Body of pancreas (tissue), 4 donors: ENCODE measurements at regions not wholly inside any gene's neighbourhood (a gene's known extent, or its start where the extent isn't known, plus 50 kb on each side); places are given as distances from the start of the nearest gene placed in this dataset.
"Not testable (repeated sequence)": the region's sequence is repeated elsewhere in the genome, so short reads cannot be mapped to it uniquely, and the experiment has no call there.

Experiments
- ATAC-seq: fragments of 150-250 bp; one replicate; pipeline ENCODE4 v1.9.1; 2016
- DNase-seq, 4 donors: peaks; one replicate each; pipeline ENCODE4 v3.0.0-alpha.2; 2019
- H3K27ac ChIP-seq, 4 donors: fragments of 200-600 bp; sonication (generic); 1 replicate in 3 of 4; 2 replicates in 1 of 4; pipeline versions ENCODE4 v1.5.1 to v1.6.1; 2016 to 2019; ENCODE audit warnings: mild to moderate bottlenecking in 1 of 4, mixed read lengths in 1 of 4, moderate library complexity in 1 of 4
- H3K27me3 ChIP-seq, 2 donors: fragments of 200-600 bp; sonication (generic); one replicate each; pipeline ENCODE4 v1.6.0; 2016; ENCODE audit warnings: mild to moderate bottlenecking in 1 of 2
- H3K36me3 ChIP-seq, 2 donors: fragments of 200-600 bp; sonication (generic); replicated peaks in 1 of 2; 2 replicates each; pipeline ENCODE4 v1.5.1; 2016; ENCODE audit warnings: low read depth in 2 of 2; ENCODE audit not compliant: insufficient read depth in 1 of 2
- H3K4me1 ChIP-seq: fragments of 200-600 bp; sonication (generic); one replicate; pipeline ENCODE4 v1.6.0; 2016
- H3K4me3 ChIP-seq, 2 donors: fragments of 200-600 bp; sonication (generic); 1 replicate in 1 of 2; 2 replicates in 1 of 2; pipeline ENCODE4 v1.5.1; 2016 to 2019
- H3K9me3 ChIP-seq, 3 donors: fragments of 200-600 bp; sonication (generic); 1 replicate in 2 of 3; 2 replicates in 1 of 3; pipeline ENCODE4 v1.5.1; 2016
- POLR2A ChIP-seq, 3 donors: fragments of 450-650 bp; IDR thresholded peaks; one replicate each; pipeline ENCODE4 v1.6.1; 2016; ENCODE audit warnings: antibody characterized with exemption in 3 of 3, mild to moderate bottlenecking in 2 of 3
- WGBS, 2 donors: methylation state at CpG; one replicate each; pipeline ENCODE4 v1.1.5; 2017; 5-methylcytosine and 5-hydroxymethylcytosine counted together
- intact Hi-C: fragments of 100-400 bp; cut with DNase I; formaldehyde crosslinking; loops from one replicate; pipeline ENCODE4 v1.15.1; 2023
- TF ChIP-seq, protein P1 (sequence below), 7 experiments: fragments of 450-650 bp in 4 of 7; fragments of 200-600 bp in 3 of 7; sonication (generic) in 3 of 7; IDR thresholded peaks; one replicate each; pipeline ENCODE4 v1.5.1; 2016 to 2019; ENCODE audit warnings: antibody characterized with exemption in 7 of 7

GRCh38 chr3:178218231-178218630, 318.0 kb upstream of the KCNMB2 start:
- no peak for DNase-seq
- H3K4me3 ChIP-seq = no peak overlapping the region
- no peaks in the 10 kb centered on the region for H3K9me3 ChIP-seq
- no peaks in the 10 kb centered on the region for H3K4me1 ChIP-seq
- no peak for TF ChIP-seq POLR2A (IDR thresholded peaks at IDR 0.05)
- TF ChIP-seq, protein P1, sequence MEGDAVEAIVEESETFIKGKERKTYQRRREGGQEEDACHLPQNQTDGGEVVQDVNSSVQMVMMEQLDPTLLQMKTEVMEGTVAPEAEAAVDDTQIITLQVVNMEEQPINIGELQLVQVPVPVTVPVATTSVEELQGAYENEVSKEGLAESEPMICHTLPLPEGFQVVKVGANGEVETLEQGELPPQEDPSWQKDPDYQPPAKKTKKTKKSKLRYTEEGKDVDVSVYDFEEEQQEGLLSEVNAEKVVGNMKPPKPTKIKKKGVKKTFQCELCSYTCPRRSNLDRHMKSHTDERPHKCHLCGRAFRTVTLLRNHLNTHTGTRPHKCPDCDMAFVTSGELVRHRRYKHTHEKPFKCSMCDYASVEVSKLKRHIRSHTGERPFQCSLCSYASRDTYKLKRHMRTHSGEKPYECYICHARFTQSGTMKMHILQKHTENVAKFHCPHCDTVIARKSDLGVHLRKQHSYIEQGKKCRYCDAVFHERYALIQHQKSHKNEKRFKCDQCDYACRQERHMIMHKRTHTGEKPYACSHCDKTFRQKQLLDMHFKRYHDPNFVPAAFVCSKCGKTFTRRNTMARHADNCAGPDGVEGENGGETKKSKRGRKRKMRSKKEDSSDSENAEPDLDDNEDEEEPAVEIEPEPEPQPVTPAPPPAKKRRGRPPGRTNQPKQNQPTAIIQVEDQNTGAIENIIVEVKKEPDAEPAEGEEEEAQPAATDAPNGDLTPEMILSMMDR (IDR thresholded peaks at IDR 0.05) = no peak
- intact Hi-C loops = no loop called here
- ATAC-seq = no peak
- no peaks in the 10 kb centered on the region for H3K27me3 ChIP-seq
- no peak overlapping the region for H3K27ac ChIP-seq
- H3K36me3 ChIP-seq = no peaks in the 10 kb centered on the region

- intact Hi-C loops, DNase-seq, H3K27ac ChIP-seq, ATAC-seq, H3K4me1 ChIP-seq, H3K4me3 ChIP-seq, H3K27me3 ChIP-seq, H3K36me3 ChIP-seq, H3K9me3 ChIP-seq: not testable (repeated sequence)
- 72 to 74% methylated on average over 4 of the region's 4 CpGs for WGBS, 2 donors
These were observed 316.6 kb upstream of the KCNMB2 start for GRCh38 chr3:178219661-178220060.

GRCh38 chr3:178223876-178224275, 312.4 kb upstream of the KCNMB2 start:
- no peaks in the 10 kb centered on the region for H3K4me1 ChIP-seq
- no peak for DNase-seq
- H3K9me3 ChIP-seq = no peaks in the 10 kb centered on the region
- H3K27ac ChIP-seq = no peak overlapping the region
- H3K36me3 ChIP-seq = no peaks in the 10 kb centered on the region
- ATAC-seq = no peak
- intact Hi-C loops = no loop called here
- no peak overlapping the region for H3K4me3 ChIP-seq
- TF ChIP-seq POLR2A (IDR thresholded peaks at IDR 0.05) = no peak
- TF ChIP-seq, protein P1 (IDR thresholded peaks at IDR 0.05) = no peak
- no peaks in the 10 kb centered on the region for H3K27me3 ChIP-seq

DNA sequence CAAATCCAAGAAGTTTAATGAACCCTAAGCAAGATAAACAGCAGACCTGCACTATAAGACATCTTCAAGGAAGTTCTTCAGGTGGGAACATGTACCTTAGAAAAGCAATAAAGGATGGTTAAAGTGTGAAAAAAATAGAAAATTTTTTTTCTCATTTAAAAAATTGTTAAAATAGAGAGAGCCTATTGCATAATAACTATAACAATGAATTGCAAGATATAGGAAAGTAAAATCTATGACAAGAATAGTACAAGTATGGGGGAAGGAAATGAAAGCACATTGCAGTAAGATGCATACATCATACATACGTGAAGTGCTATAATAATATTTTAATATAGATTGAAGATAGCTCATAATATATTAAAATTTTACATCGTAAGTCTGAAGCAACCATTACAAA, 310.1 kb upstream of the KCNMB2 start:
- no peak for TF ChIP-seq POLR2A (IDR thresholded peaks at IDR 0.05)
- TF ChIP-seq, protein P1 (IDR thresholded peaks at IDR 0.05) = no peak
- H3K36me3 ChIP-seq = no peaks in the 10 kb centered on the region
- WGBS, 2 donors = 77 to 79% methylated on average over 2 of the region's 2 CpGs
- no peaks in the 10 kb centered on the region for H3K4me1 ChIP-seq
- DNase-seq = no peak
- ATAC-seq = no peak
- no peak overlapping the region for H3K27ac ChIP-seq
- H3K27me3 ChIP-seq = no peaks in the 10 kb centered on the region
- H3K4me3 ChIP-seq = no peak overlapping the region
- intact Hi-C loops = no loop called here
- H3K9me3 ChIP-seq = no peaks in the 10 kb centered on the region

DNA sequence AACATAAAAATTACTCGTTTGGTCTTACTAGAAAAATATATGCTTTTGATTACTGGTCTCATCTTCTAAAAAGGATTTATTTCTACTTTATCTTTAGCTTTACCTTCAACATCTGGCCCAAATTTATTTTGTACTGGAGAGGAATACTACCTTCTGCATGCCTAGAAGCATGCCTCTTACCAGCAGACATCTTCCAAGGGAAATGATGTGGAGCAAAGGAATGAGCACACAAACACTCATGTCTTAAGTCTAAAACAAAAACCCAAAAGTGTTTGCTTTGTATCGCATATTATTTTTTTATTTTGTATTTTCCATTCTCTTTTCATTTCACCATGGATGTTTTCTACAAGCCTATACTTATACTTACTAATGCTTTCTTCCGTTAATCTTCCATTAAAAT, 304.6 kb upstream of the KCNMB2 start:
- Histone ChIP-seq H3K27me3 (no peaks in the 10 kb centered on the region), H3K9me3 (no peaks in the 10 kb centered on the region), H3K36me3 (no peaks in the 10 kb centered on the region), H3K4me3 (no peak overlapping the region), H3K27ac (no peak overlapping the region), H3K4me1 (no peaks in the 10 kb centered on the region)
- DNase-seq (no peak), ATAC-seq (no peak)
- TF ChIP-seq, protein P1 (IDR thresholded peaks at IDR 0.05) = no peak
- no peak for TF ChIP-seq POLR2A (IDR thresholded peaks at IDR 0.05)
- WGBS, 2 donors = 90 to 92% methylated on average over 3 of the region's 3 CpGs
- intact Hi-C loops = no loop called here
